Liver (tissue), 3 donors: ENCODE measurements at regions not wholly inside any gene's neighbourhood (a gene's known extent, or its start where the extent isn't known, plus 50 kb on each side); places are given as distances from the start of the nearest gene placed in this dataset.

Source experiments
- CTCF ChIP-seq: fragments of 150-350 bp; IDR thresholded peaks from 2 replicates; pipeline ENCODE4 v1.5.1; 2017; ENCODE audit warnings: improper control_type of control experiment, low read depth, low read length; ENCODE audit not compliant: missing input control
- FOXA1 ChIP-seq: IDR thresholded peaks from 2 replicates; pipeline ENCODE4 v1.6.1; 2016; ENCODE audit warnings: antibody characterized with exemption
- GABPA ChIP-seq, 2 donors: IDR thresholded peaks in 1 of 2; conservative IDR thresholded peaks in 1 of 2; 2 replicates each; pipeline ENCODE4 v1.6.1; 2016; ENCODE audit warnings: antibody characterized with exemption in 2 of 2, mild to moderate bottlenecking in 1 of 2, moderate library complexity in 1 of 2
- HNF4A ChIP-seq, 2 donors: conservative IDR thresholded peaks; 2 replicates each; pipeline ENCODE4 v1.6.1; 2016; ENCODE audit warnings: antibody characterized with exemption in 2 of 2, mild to moderate bottlenecking in 2 of 2
- JUND ChIP-seq, 2 donors: IDR thresholded peaks; 2 replicates each; pipeline ENCODE4 v1.6.1; 2016; ENCODE audit warnings: antibody characterized with exemption in 2 of 2
- MAX ChIP-seq: IDR thresholded peaks from 2 replicates; pipeline ENCODE4 v1.6.1; 2016; ENCODE audit warnings: antibody characterized with exemption
- NR2F2 ChIP-seq: IDR thresholded peaks from 2 replicates; pipeline ENCODE4 v1.6.1; 2016; ENCODE audit warnings: antibody characterized with exemption
- RAD21 ChIP-seq, 2 donors: IDR thresholded peaks; 2 replicates each; pipeline ENCODE4 v1.6.1; 2016; ENCODE audit warnings: antibody characterized with exemption in 2 of 2, mild to moderate bottlenecking in 2 of 2
- SP1 ChIP-seq: IDR thresholded peaks from 2 replicates; pipeline ENCODE4 v1.6.1; 2018; ENCODE audit warnings: antibody characterized with exemption, mild to moderate bottlenecking
- TAF1 ChIP-seq: conservative IDR thresholded peaks from 2 replicates; pipeline ENCODE4 v1.6.1; 2016; ENCODE audit warnings: antibody characterized with exemption, mild to moderate bottlenecking
- YY1 ChIP-seq: IDR thresholded peaks from 2 replicates; pipeline ENCODE4 v1.6.1; 2016; ENCODE audit warnings: antibody characterized with exemption, mild to moderate bottlenecking
- TF ChIP-seq, protein P1 (sequence below): IDR thresholded peaks from 2 replicates; pipeline ENCODE4 v1.6.1; 2016; ENCODE audit warnings: antibody characterized with exemption, mild to moderate bottlenecking
- donor health status: healthy.
- donor health status: healthy.

- TF ChIP-seq RAD21 (IDR thresholded peaks at IDR 0.05) = no peak
- TF ChIP-seq CTCF = no peak
- no peak for TF ChIP-seq SP1
- no peak for TF ChIP-seq MAX
- TF ChIP-seq GABPA (IDR thresholded peaks at IDR 0.05 in 1 of 2, conservative IDR thresholded peaks at IDR 0.05 in 1 of 2) = no peak
- no peak for TF ChIP-seq YY1
- no peak for TF ChIP-seq HNF4A (conservative IDR thresholded peaks at IDR 0.05)
- TF ChIP-seq TAF1 = no peak
- TF ChIP-seq FOXA1 = no peak
- TF ChIP-seq, protein P1, sequence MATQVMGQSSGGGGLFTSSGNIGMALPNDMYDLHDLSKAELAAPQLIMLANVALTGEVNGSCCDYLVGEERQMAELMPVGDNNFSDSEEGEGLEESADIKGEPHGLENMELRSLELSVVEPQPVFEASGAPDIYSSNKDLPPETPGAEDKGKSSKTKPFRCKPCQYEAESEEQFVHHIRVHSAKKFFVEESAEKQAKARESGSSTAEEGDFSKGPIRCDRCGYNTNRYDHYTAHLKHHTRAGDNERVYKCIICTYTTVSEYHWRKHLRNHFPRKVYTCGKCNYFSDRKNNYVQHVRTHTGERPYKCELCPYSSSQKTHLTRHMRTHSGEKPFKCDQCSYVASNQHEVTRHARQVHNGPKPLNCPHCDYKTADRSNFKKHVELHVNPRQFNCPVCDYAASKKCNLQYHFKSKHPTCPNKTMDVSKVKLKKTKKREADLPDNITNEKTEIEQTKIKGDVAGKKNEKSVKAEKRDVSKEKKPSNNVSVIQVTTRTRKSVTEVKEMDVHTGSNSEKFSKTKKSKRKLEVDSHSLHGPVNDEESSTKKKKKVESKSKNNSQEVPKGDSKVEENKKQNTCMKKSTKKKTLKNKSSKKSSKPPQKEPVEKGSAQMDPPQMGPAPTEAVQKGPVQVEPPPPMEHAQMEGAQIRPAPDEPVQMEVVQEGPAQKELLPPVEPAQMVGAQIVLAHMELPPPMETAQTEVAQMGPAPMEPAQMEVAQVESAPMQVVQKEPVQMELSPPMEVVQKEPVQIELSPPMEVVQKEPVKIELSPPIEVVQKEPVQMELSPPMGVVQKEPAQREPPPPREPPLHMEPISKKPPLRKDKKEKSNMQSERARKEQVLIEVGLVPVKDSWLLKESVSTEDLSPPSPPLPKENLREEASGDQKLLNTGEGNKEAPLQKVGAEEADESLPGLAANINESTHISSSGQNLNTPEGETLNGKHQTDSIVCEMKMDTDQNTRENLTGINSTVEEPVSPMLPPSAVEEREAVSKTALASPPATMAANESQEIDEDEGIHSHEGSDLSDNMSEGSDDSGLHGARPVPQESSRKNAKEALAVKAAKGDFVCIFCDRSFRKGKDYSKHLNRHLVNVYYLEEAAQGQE = no peak
- TF ChIP-seq JUND (IDR thresholded peaks at IDR 0.05) = no peak
- TF ChIP-seq NR2F2 = no peak
These were observed 89.8 kb upstream of the MMADHC start for GRCh38 chr2:149677416-149677815.
